Activated CD4-positive, alpha-beta T cell treated with anti-CD3 and anti-CD28 coated beads, Interleukin-10, Interleukin-2, amounts not matched to agents 100 ng/mL and 50 ng/mL, durations not matched to agents 16 hours and 8 hours (primary cell): ENCODE measurements at regions not wholly inside any gene's neighbourhood (a gene's known extent, or its start where the extent isn't known, plus 50 kb on each side); places are given as distances from the start of the nearest gene placed in this dataset.

Experiments used
- DNase-seq: peaks from one replicate; pipeline ENCODE4 v3.0.0-alpha.2; 2020

DNA sequence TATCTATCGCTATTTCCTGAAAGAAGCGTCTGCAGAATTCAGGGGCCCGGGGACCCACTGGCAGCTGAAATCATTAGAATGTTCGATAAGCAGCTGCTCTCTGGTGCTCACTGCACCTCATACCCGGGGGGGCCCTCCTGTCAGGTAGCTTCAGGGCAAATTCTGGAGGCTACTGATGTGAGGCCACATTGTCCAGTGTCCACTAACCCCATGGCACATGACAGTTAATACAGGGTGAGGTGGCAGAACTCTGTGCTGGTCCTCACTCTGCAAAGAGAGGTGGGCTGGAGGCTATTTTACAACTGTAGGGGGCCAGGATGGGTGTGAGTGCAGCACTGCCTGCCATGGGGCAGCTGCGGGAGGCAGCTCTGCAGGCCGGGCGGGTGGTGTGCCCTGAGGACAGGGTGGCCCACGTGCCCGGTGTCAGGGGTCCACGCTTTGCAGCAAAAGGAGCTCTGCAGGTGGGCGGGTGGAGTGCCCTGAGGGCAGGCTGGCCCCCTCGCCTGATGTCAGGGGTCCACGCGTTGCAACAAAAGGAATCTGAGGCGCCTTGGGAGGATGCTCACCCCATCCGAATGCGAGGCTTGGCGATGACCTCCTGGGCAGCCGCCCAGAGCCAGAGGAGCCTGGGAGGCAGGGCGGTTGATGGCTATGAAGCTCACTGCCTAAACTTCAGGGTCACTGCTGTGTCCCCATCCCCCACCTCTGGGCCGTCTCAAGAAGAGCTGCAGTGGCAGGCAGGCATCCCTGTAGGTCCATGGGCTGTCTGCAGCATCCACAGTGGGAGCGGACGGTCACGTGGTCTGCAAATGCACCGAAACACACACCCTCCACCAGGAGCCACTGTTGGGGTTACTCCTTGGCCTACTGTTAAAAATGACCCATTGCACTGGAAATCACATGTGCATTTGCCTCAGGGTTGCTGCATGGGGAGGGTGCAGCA, 207.0 kb upstream of the SALL3 start:
- no peak for DNase-seq

DNA sequence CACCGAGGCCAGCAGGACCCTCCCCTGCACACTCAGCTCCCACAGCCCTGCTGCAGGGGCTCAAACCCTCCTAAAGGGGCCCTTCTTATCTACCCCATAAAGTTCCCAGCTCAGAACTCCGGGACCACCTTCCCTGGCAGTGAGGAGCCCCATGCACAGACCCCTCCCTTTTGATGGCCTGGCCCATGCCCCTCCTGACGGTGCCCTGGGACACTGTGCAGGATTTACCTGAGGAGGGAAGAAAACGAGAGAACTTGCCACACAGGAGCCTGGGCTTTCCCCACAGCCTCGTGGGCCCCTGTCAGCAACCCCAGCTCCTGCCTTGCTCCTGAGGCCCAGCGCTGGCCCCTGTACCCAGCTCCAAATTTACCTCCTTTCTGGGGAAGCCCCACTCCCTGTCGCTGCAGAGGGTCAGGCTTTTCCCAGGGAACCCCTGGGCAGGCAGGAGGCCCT, 206.3 kb upstream of the SALL3 start:
- DNase-seq: no peak

DNA sequence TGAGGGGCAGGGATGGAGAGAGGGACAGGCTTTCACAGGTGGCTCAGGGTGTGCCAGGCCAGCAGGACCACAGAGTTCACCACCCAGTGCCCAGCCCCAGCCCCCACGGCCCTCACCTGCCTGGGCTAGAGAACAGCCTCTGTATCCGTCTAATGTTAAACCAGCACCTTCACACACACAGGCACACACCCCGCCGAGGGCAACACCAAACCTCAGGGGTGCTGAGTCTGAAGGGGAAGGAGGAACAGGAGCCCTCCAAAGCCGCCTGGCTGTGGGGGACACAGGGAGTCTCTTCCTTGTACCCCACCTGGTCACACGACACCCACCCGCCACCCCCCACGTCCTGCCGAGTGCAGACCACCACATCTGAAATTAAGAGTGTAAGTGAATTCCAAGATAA, 205.8 kb upstream of the SALL3 start:
- DNase-seq: no peak

DNA sequence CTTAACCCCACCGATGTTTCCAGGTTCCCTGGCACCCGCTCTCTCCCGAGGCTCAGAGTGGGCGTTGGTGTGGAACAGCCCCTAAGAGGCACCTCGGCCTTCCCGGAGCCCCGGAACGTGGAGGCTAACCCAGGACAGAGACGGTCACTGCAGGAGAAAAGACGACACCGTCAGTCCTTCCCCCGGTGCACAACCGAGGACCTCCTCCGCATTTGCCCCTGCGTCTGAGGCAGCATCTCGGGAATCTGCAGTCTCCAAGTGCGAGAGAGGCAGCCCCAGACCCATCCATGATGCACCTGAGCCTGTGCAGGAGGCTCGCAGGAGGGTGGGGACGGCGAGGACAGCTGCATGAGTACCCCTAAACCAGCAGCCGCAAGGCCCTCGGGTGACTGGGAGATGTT, 204.9 kb upstream of the SALL3 start:
- no peak for DNase-seq

DNA sequence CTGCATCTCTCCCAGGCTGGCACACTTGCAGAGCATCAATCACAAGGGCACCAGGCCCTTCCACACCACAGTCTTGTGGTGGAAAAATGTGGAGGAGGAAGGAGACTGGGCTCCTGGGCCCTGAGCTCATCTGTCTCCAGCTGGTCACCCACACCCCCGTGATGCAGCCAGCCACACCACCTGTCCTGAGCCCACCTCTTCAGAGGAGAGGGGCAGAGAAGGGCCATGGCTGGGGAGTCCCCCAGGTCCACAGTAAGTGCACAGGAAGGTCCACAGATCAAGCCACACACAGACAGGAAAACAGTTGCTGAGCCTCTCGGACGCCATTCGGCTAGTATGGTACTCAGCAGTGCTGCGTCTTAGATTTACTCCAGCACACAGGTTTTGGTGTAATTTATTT, 203.5 kb upstream of the SALL3 start:
- DNase-seq: no peak

DNA sequence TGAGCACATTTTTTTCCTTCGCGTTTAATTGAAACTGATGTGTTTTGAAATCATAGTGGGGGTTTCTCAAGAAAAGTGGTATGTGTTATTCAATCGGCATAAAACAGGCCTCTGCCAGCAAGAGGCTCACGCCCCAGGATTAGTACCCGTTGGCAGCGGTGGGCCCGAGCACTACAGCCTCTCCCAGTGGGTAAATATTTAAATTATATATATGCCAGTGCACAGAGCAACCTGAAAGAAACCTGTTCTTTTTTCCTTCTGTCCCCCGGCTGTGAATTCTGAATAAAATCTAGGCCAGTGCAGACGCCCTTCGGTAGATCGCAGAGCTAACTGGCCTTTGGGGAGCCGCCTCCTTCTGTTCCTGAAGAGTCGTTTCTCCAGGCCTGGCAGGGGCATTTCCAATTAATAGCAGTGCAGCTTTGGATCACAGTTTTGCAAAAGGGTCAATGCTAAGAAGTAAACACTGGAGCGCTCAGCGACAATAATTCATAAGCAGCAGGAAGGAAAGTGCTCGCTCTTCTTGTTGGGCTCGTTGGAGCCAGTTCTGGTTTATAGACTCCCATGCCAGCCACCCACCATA, 202.8 kb upstream of the SALL3 start:
- no peak for DNase-seq

DNA sequence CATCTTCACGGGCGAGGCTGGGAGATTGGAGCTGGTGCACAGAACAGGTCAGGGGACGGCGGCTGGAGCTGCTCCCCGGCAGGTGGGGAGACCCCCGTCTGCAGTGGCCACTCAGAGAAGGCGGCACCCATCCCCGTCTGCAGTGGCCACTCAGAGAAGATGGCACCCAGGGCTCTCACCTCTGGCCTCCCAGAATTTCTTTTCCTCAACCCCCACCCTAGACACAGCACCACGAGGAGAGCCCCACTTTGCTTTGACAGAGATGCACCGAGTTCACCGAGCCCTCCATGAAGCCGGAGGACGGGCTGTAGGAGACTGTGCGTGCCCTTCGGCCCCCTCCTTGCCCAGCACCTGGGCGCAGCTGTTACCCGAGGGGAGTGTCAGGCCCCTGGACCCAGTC, 201.6 kb upstream of the SALL3 start:
- DNase-seq: no peak

DNA sequence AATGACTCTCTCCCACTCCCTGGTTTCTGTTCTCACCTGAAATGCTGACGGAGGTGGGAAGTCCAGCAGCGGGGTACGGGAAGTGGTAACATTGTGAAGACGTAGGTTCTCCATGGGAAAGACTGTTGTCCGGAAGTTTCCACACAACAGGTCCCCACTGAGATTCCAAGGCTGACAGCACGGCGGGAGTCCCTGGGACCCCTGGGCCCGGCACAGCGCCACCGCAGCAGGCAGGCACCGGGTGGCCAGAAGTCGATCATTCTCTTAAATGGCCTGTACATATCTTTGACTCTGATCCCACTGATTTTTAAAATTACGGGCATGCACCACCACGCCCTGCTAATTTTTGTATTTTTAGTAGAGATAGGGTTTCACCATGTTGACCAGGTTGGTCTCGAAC, 201.0 kb upstream of the SALL3 start:
- DNase-seq: no peak

DNA sequence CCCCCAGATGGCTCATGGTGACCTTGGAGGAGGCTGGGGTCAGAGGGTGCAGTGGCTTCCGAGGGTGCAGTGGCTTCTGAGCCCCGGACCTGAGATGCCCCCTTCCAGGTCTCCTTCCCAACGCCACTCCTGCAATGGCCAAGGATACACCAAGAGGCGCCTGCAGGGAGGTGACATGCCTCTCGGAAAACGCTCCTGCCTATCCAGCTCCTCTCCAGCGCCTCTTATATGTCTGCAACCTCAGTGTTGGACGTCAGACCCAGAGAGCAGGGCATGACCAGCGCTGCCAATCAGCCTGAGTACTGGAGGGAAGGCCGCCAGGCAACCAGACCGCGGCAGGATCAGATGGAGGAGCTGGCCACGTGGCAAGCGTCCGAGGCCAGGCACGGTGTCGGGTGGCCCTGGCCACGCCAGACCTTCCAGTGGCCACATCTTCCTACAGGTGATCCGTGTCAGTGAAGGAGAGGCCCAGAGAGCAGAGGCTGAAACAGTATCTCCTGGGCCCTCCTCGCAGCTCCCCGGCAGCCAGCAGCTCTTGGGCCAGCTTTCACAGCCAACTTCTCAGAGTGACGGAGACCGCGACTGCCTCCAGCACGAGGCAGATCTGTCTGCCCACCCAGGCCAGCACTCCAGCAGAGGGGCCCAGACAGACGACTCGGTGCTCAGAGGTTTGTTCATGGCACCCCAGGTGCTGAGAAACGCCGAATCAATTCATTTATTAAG, 199.5 kb upstream of the SALL3 start:
- no peak for DNase-seq

DNA sequence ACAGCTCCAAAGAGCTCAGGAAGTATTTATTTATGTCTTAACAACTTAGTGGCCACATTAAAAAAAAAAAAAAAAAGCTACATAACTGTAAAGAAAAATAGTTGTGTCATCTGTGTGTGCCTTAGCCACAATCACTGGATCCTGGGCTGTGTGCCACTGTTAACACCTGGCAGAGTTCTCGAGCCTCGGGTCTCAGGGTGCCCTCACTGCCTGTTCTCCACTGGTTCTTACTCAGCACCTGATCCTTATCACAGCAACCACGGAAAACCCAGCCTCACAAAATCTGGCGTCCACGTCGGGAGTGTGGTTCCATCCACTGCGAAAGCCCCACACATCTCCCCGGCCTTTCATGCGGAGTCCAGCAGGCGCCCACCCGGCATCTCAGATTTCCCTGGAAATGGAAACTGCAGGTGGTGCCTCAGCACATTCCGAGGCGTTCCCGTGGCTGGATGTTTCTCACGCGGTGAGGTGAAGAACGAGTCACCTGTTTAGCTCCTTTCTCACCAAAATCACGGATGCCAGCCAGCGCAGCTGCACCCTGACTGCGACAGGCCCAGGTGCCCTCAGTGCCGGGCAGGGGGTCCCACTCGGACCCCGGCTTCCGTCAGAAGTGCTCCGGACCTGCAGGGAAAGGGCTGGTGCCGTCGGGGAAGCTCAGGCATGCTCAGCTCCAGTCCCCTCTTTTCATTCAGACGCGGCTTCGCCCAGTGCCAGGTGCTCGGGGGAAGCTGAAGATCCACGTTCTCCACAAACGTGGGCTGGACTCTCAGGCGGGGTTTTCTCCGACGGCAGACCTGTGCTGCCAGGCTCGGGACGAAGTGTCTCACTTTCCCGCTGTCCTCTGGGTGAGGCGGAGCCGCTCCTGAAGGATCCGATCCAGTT, 198.7 kb upstream of the SALL3 start:
- no peak for DNase-seq

DNA sequence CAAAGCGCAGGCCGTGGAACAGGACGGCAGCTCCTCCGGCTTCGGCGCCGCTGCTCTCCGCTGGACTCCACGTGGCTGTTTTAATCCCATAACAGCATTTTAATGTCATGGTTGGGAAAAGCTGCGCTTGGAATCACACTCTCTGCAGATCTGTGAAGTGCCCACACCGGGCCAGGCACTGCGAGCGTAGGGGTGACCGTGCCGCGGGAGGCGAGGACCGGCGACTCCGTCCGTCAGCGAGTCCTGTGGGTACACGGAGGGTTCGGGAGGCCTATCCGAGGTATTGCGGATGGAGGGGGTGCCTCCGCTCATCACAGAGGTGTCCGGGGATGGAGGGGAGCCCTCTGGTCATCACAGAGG, 198.0 kb upstream of the SALL3 start:
- DNase-seq: no peak

DNA sequence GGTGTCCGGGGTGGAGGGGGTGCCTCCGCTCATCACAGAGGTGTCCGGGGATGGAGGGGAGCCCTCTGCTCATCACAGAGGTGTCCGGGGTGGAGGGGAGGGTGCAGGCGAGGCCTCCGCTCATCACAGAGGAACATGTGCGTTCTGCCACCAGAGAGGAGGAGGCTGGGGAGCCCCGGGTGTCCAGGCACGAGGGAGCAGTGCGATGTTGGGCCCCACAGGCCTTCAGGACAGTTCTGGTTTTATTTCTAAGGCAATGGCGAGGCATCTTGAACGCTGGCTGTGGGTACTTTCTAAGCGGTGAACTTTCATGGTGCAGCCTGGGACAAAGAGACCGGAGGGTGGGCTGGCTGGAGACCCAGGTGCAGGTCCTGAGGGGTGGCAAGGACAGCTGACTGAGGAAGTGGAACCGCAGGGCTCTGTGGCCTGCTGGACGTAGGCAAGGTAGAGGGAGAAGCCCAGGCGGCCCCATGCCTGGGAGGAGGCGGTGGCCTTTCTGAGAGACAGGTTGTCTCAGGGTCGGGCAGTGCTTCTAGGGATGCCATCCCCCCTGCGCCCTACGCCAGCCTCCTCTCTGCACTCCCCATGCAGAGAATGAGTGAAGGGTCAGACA, 196.6 kb upstream of the SALL3 start:
- no peak for DNase-seq

DNA sequence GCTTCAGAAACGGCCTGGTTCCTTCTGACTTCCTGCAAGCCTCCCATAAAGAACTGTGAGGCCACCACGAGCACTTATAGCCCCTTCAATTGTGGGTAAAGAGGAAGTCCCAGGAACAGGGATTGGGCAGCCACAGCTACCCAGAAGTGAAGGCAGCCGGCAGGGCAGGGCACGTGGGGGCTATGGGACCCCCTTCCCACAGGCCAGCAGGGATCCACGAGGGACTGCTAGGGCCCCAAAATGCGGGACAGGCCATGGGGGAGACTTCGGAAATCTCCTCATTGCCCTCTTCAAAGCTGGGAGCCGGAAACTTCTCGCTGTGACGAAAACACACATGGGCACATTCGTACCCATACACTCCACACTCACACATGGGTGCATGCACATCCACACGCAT, 196.1 kb upstream of the SALL3 start:
- no peak for DNase-seq

DNA sequence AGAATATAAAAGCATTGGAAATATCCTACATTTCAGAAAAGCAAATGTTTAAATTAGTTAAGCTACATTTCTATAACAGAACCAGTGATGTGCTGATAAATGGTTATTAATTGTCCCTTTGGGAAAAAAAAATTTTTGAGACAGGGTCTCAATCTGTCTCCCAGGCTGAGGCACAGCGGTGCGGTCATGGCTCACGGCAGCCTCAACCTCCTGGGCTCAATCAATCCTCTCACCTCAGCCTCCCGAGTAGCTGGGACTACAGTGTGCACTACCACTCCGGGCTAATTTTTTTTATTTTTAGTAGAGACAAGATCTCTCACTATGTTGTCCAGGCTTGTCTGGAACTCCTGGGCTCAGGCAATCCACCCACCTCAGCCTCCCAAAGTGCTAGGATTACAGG, 194.8 kb upstream of the SALL3 start:
- no peak for DNase-seq

DNA sequence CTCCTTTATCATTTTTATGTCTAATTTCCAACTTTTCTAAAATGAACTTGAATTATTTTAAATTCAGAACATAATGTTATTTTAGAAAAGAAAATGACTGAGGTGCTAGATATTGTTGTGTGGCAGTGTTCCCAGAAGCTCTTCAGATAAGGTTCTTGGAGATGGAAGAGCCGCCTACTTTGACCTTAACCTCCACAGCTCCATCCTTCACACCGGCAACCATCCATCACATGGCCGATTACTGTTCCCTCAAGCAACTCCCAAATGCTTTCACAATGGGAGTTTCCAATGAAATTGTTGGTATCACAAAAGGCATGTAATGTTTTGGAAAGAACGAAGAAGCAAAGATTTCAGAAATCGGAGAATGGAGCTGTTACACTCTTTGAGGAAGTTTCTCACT, 193.9 kb upstream of the SALL3 start:
- no peak for DNase-seq

DNA sequence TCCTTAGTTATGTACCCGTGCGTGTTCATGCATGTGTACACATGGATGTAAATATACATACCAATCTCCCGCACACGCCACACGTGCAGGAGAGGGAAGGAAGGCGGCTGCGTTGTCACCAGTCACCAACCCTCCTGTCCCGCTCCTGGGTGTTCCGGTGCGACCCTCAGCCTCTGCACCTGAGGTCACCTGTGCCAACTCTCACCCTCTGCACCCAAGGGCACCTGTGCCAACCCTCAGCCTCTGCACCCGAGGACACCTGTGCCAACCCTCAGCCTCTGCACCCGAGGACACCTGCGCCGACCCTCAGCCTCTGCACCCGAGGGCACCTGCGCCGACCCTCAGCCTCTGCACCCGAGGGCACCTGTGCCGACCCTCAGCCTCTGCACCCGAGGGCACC, 192.8 kb upstream of the SALL3 start:
- no peak for DNase-seq

DNA sequence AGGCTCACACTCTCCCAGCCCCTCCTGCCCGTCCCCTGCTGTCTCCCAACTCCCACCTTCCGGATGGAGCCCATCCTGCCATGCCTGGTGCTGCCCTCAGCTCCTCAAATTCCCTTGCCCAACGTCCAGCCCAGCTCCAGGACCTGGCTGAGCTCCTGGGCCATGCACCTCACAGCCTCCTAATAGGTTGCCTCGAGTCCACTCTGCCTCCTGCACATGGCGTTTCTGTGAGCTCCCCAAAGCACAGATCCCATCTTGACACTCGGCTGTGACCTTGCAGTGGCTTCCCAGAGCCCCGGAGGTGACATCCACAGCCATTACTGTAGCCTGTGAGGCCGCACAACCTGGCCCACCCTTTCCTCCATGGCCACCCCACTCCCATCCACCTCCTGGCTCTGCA, 191.9 kb upstream of the SALL3 start:
- DNase-seq: no peak

DNA sequence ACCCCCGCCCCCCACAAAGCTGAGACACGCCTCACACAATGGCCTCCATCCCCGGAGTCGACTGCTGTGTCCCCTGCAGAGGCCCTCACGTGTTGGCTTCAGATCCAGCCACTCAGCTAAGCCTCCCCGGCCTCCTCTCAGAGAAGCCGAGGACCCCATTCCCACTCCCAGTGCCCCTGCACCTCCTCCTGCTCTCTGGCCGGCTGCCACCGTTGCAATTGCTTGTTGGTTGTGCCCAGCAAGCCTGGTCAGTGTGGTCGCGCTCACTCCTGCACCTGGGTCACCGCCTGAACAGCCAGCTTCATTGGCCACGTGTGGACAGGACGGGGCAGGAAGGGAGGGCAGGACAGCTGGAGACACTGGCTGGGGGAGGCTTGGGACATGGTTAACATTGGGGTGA, 191.5 kb upstream of the SALL3 start:
- DNase-seq: no peak

DNA sequence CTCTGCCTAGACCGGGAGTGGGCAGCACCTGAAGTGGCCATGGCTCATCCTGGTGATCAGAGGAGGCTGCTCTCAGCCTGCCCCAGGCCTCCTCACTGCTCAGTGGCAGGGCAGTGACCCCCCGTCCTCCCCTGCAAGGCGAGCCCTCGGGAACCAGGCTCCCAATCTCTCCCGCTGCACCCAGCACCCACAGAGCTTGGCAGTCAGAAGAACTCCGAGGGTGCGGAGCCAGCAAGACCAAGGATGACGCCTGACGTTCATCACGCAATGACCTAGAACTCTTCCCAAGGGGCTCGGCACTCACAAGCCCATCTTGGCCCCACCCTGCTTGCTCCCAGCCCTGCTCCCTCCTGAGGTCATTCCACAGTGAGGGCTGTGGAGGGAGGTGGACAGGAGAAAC, 189.8 kb upstream of the SALL3 start:
- no peak for DNase-seq

DNA sequence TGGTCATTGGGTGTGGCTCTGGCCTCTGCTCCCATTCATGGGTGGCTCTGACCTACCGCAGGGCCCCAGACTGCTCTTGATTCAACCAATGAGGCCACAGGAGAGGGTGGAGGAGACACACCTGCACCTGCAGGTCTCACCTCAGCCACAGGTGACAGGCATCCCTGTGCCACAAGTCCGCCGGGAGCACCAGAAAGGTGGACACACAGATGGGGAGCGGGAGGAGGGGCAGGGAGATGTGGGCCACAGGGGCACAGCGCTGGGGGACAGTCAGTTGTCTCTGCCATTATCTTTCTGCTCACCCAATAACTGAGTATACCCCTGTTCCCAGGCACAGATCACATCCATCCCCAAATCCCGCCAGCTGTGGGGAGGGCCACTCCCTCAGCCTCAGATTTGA, 189.1 kb upstream of the SALL3 start:
- no peak for DNase-seq

DNA sequence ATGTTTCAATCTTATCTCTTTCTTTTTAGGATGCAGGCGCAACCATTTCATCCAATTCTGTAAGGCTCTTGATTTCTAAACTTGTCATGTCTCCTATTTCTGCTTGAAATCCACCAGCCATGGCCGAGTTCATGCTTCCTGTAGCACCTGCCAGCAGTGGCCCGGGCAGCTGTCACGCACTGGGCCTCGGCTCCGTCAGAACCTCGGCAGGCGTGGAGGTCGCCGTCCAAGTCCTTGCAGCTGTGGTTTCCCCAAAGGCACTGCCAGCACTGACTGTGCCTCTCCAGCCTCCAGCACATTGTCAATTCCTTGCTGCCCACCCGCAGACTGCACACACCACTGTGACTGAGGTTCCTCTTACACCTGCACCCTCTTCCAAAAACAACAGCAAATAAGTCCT, 188.7 kb upstream of the SALL3 start:
- DNase-seq: no peak

DNA sequence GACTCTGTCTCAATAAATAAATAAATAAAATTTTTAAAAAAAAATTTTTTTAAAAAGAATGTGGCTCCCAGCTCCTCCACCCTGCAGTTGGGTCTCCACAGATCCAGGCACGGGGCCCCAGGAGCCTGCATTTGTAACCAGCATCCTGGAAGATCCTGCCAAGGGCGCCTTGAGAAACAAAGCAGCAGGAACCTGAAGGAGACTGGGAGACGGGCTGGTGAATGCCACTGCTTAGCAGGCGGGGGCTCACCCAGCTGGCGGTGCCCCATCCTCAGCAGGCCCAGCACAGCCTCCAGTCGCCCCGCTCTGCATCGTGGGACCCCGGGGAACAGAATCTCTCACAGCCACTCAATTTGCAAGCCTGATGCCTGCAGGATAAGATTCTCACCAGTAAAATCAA, 187.5 kb upstream of the SALL3 start:
- DNase-seq: no peak

DNA sequence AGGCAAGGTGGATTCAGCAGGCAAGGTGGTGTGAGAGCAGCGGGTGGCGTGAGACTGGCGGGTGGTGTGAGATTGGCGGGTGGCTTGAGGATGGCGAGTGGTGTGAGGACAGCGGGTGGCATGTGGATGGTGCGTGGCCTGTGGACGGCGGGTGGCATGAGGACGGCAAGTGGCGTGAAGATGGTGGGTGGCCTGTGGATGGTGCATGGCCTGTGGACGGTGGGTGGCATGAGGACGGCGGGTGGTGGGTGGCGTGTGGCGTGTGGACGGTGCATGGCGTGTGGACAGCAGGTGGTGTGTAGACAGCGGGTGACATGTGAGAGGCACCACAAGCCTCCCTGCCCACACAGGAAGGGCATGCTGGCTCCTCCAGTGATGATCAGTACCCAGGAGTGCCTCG, 186.9 kb upstream of the SALL3 start:
- no peak for DNase-seq
